Skeletal muscle satellite cell (primary cell): ENCODE measurements at regions not wholly inside any gene's neighbourhood (a gene's known extent, or its start where the extent isn't known, plus 50 kb on each side); places are given as distances from the start of the nearest gene placed in this dataset.

Experiments used
- H3K27me3 ChIP-seq: 2 replicates; pipeline ENCODE4 v1.7.0; 2013; ENCODE audit warnings: low read length; ENCODE audit not compliant: control insufficient read depth, insufficient read depth
- H3K36me3 ChIP-seq: 2 replicates; pipeline ENCODE4 v1.7.0; 2013; ENCODE audit warnings: mild to moderate bottlenecking, control low read depth, low read length; ENCODE audit not compliant: insufficient read depth
- H3K4me1 ChIP-seq: 2 replicates; pipeline ENCODE4 v1.7.0; 2013; ENCODE audit warnings: low read length; ENCODE audit not compliant: control insufficient read depth, insufficient read depth
- H3K4me2 ChIP-seq: 2 replicates; pipeline ENCODE4 v1.7.0; 2013; ENCODE audit warnings: mild to moderate bottlenecking, low read length
- H3K4me3 ChIP-seq: 2 replicates; pipeline ENCODE4 v1.7.0; 2013; ENCODE audit warnings: low read length
- H3K9ac ChIP-seq: 2 replicates; pipeline ENCODE4 v1.7.0; 2013; ENCODE audit warnings: mild to moderate bottlenecking, low read depth, low read length, moderate library complexity
- H3K9me3 ChIP-seq: replicated peaks from 2 replicates; pipeline ENCODE4 v1.7.0; 2013; ENCODE audit warnings: mild to moderate bottlenecking, control low read depth, low read length

- Histone ChIP-seq H3K9me3 (no peaks in the 10 kb centered on the region), H3K4me2 (no peak overlapping the region), H3K4me3 (no peak overlapping the region), H3K36me3 (no peaks in the 10 kb centered on the region), H3K4me1 (peaks cover 41% of the 10 kb centered on the region), H3K27me3 (no peaks in the 10 kb centered on the region), H3K9ac (no peak overlapping the region)
These were observed 177.0 kb downstream of the REEP3 start for GRCh38 chr10:63697956-63698786.

GRCh38 chr10:63698787-63699150, 177.6 kb downstream of the REEP3 start:
- Histone ChIP-seq H3K27me3 (no peaks in the 10 kb centered on the region), H3K4me3 (no peak overlapping the region)

GRCh38 chr10:63699785-63700613, 178.8 kb downstream of the REEP3 start:
- Histone ChIP-seq H3K36me3 (no peaks in the 10 kb centered on the region), H3K4me2 (peak overlapping the region; percentile 72), H3K9ac (peak overlapping the region; percentile 77), H3K4me1 (peaks cover 41% of the 10 kb centered on the region), H3K4me3 (peak overlapping the region; percentile 17), H3K27me3 (no peaks in the 10 kb centered on the region), H3K9me3 (no peaks in the 10 kb centered on the region)

More at GRCh38 chr10:63698787-63699150, 177.6 kb downstream of the REEP3 start:
- Histone ChIP-seq H3K9ac (no peak overlapping the region), H3K36me3 (no peaks in the 10 kb centered on the region), H3K4me1 (peaks cover 41% of the 10 kb centered on the region), H3K4me2 (no peak overlapping the region), H3K9me3 (no peaks in the 10 kb centered on the region)

- peak overlapping the region; percentile 17 for H3K4me3 ChIP-seq
- no peaks in the 10 kb centered on the region for H3K9me3 ChIP-seq
- H3K4me2 ChIP-seq, result peak overlapping the region; percentile 72
- H3K4me1 ChIP-seq, result peaks cover 41% of the 10 kb centered on the region
- no peaks in the 10 kb centered on the region for H3K27me3 ChIP-seq
- H3K9ac ChIP-seq, result peak overlapping the region; percentile 77
- H3K36me3 ChIP-seq, result no peaks in the 10 kb centered on the region
These were observed 179.5 kb downstream of the REEP3 start for GRCh38 chr10:63700631-63701156.

- H3K4me2 ChIP-seq, result no peak overlapping the region
- peaks cover 40% of the 10 kb centered on the region for H3K4me1 ChIP-seq
- H3K36me3 ChIP-seq, result no peaks in the 10 kb centered on the region
- H3K4me3 ChIP-seq, result no peak overlapping the region
- H3K9me3 ChIP-seq, result no peaks in the 10 kb centered on the region
- H3K27me3 ChIP-seq, result no peaks in the 10 kb centered on the region
- H3K9ac ChIP-seq, result no peak overlapping the region
These were observed 180.9 kb downstream of the REEP3 start for GRCh38 chr10:63702092-63702491.

- no peak overlapping the region for H3K4me2 ChIP-seq
- no peak overlapping the region for H3K4me3 ChIP-seq
- H3K27me3 ChIP-seq, result no peaks in the 10 kb centered on the region
- H3K9ac ChIP-seq, result no peak overlapping the region
- H3K9me3 ChIP-seq, result no peaks in the 10 kb centered on the region
- H3K4me1 ChIP-seq, result peaks cover 42% of the 10 kb centered on the region
- H3K36me3 ChIP-seq, result no peaks in the 10 kb centered on the region
These were observed 182.0 kb downstream of the REEP3 start for GRCh38 chr10:63703113-63703670.

GRCh38 chr10:63703740-63704345, 182.6 kb downstream of the REEP3 start:
- no peak overlapping the region for H3K4me2 ChIP-seq
- peaks cover 36% of the 10 kb centered on the region for H3K4me1 ChIP-seq
- H3K9ac ChIP-seq, result no peak overlapping the region
- no peaks in the 10 kb centered on the region for H3K36me3 ChIP-seq
- H3K4me3 ChIP-seq, result no peak overlapping the region
- no peaks in the 10 kb centered on the region for H3K27me3 ChIP-seq
- no peaks in the 10 kb centered on the region for H3K9me3 ChIP-seq

- Histone ChIP-seq H3K36me3 (no peaks in the 10 kb centered on the region), H3K4me2 (peak overlapping the region; percentile 30), H3K9me3 (no peaks in the 10 kb centered on the region), H3K4me1 (peaks cover 30% of the 10 kb centered on the region), H3K27me3 (no peaks in the 10 kb centered on the region), H3K9ac (peak overlapping the region; percentile 26), H3K4me3 (no peak overlapping the region)
These were observed 186.2 kb downstream of the REEP3 start for GRCh38 chr10:63707254-63707910.

GRCh38 chr10:63708421-63708820, 187.2 kb downstream of the REEP3 start:
- Histone ChIP-seq H3K36me3 (no peaks in the 10 kb centered on the region), H3K9me3 (no peaks in the 10 kb centered on the region), H3K4me1 (peaks cover 40% of the 10 kb centered on the region), H3K9ac (no peak overlapping the region), H3K4me2 (no peak overlapping the region), H3K27me3 (no peaks in the 10 kb centered on the region), H3K4me3 (no peak overlapping the region)

- H3K9me3 ChIP-seq, result no peaks in the 10 kb centered on the region
- no peaks in the 10 kb centered on the region for H3K36me3 ChIP-seq
- no peaks in the 10 kb centered on the region for H3K27me3 ChIP-seq
- no peak overlapping the region for H3K4me3 ChIP-seq
- H3K4me2 ChIP-seq, result no peak overlapping the region
- H3K9ac ChIP-seq, result no peak overlapping the region
- peaks cover 45% of the 10 kb centered on the region for H3K4me1 ChIP-seq
These were observed 189.5 kb downstream of the REEP3 start for GRCh38 chr10:63710703-63711102.
